Glutamatergic neuron (in vitro differentiated cells): ENCODE measurements at regions not wholly inside any gene's neighbourhood (a gene's known extent, or its start where the extent isn't known, plus 50 kb on each side); places are given as distances from the start of the nearest gene placed in this dataset.
A peak's percentile ranks its signal among the peaks of the same experiment; 100 is the strongest.

ENCODE experiments used
- DNase-seq: peaks from one replicate; pipeline ENCODE4 v3.0.0; 2022
- H3K27ac Mint-ChIP-seq: one replicate; pipeline ENCODE4 v1.8.0; 2020; ENCODE audit warnings: mild to moderate bottlenecking, mixed read lengths, inconsistent platforms; ENCODE audit not compliant: unreplicated experiment
- H3K27me3 Mint-ChIP-seq: one replicate; pipeline ENCODE4 v1.8.0; 2020; ENCODE audit warnings: mild to moderate bottlenecking, moderate library complexity, mixed read lengths, inconsistent platforms; ENCODE audit not compliant: unreplicated experiment
- H3K36me3 Mint-ChIP-seq: one replicate; pipeline ENCODE4 v1.8.0; 2020; ENCODE audit warnings: mild to moderate bottlenecking, mixed read lengths, inconsistent platforms; ENCODE audit not compliant: unreplicated experiment
- H3K4me1 Mint-ChIP-seq: one replicate; pipeline ENCODE4 v1.8.0; 2020; ENCODE audit warnings: mild to moderate bottlenecking, low read depth, mixed read lengths, inconsistent platforms; ENCODE audit not compliant: unreplicated experiment
- H3K4me3 Mint-ChIP-seq: one replicate; pipeline ENCODE4 v1.8.0; 2020; ENCODE audit warnings: mild to moderate bottlenecking, mixed read lengths, inconsistent platforms; ENCODE audit not compliant: unreplicated experiment
- H3K9me3 Mint-ChIP-seq: one replicate; pipeline ENCODE4 v1.8.0; 2020; ENCODE audit warnings: mild to moderate bottlenecking, moderate library complexity, mixed read lengths, inconsistent platforms; ENCODE audit not compliant: unreplicated experiment
- TF ChIP-seq, protein P1 (sequence below): fragments of 200-600 bp; sonication (generic); IDR thresholded peaks from one replicate; pipeline ENCODE4 v1.5.0; 2021; ENCODE audit not compliant: partially characterized antibody, unreplicated experiment

DNA sequence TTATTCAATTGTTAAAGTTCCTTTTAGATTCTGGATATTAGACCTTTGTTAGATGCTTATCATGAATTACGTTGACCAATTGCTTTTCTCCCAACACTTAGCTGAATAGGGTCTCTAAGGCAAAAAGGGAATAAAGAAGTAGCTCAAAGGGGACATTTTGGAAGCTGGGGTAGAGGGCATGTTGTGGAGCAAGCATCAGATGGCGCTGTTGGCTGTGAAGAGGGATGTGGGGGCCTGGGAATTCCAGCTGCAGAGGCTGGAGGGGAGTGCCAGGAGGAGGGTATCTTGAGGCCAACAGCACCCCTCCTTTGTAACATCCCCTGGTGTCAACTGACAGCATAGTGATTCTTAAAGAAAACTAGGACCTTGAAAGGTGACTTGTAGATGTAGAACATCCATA, 198.2 kb downstream of the ADCYAP1 start:
- Mint-ChIP-seq H3K4me1 (peaks cover 10% of the 10 kb centered on the region), H3K4me3 (peak overlapping the region; percentile 43), H3K27me3 (no peaks in the 10 kb centered on the region), H3K36me3 (peaks cover 1% of the 10 kb centered on the region), H3K9me3 (peaks cover 3% of the 10 kb centered on the region), H3K27ac (no peak overlapping the region)
- DNase-seq: no peak
- TF ChIP-seq, protein P1, sequence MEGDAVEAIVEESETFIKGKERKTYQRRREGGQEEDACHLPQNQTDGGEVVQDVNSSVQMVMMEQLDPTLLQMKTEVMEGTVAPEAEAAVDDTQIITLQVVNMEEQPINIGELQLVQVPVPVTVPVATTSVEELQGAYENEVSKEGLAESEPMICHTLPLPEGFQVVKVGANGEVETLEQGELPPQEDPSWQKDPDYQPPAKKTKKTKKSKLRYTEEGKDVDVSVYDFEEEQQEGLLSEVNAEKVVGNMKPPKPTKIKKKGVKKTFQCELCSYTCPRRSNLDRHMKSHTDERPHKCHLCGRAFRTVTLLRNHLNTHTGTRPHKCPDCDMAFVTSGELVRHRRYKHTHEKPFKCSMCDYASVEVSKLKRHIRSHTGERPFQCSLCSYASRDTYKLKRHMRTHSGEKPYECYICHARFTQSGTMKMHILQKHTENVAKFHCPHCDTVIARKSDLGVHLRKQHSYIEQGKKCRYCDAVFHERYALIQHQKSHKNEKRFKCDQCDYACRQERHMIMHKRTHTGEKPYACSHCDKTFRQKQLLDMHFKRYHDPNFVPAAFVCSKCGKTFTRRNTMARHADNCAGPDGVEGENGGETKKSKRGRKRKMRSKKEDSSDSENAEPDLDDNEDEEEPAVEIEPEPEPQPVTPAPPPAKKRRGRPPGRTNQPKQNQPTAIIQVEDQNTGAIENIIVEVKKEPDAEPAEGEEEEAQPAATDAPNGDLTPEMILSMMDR: no peak

DNA sequence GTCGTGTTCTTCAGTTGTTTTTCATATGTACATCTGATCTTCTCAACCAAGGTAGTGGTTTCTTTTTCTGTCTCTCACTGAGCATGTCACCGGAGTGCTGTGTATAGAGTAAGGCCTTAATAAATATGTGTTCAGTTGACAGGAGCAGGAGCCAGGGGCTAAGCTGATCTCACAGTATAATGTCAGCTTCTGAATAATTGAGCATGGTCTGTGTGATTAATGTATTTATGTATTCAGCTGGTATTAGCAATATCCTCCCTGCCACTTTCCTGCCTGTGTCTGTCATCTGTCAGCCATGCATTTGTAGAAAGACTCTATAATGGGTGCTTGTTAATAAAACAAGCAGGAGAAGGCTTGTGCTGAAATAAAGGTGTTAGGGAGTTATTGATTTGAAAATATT, 198.9 kb downstream of the ADCYAP1 start:
- TF ChIP-seq, protein P1: no peak
- Mint-ChIP-seq H3K4me1 (peaks cover 10% of the 10 kb centered on the region), H3K4me3 (no peak overlapping the region), H3K27me3 (no peaks in the 10 kb centered on the region), H3K9me3 (peaks cover 3% of the 10 kb centered on the region), H3K27ac (no peak overlapping the region), H3K36me3 (no peaks in the 10 kb centered on the region)
- no peak for DNase-seq

DNA sequence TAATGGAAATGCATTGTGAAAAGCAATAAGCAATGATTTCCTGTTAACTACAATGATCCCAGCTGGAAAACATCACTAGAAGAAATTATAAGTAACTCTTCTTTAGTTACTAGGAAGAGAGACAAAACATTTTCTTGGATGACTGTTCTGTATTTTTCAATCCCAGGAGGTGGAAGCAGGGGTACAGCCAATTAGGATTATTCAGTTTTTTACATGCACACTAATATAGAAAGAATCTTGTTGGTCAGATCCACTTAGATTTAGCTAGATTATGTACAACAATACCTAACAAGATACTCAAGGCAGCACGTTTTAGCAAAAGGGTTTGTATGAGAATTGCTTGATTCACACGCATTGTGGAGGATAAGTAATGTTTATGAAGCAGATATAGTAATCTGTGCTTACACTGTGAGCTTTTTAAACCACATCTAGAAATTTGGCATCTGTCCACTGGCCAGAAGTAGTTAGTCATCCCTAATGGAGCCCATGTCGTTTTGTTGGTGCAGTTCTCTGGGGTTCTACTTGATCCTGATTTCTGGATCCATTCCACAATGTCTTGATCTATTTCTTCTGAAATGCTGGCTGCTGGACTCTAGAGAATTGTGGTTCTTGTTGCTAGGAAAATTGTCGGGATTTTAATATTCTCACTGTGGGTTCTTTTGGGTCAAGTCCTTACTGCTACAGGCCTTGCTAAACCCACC, 199.7 kb downstream of the ADCYAP1 start:
- Mint-ChIP-seq H3K4me3 (no peak overlapping the region), H3K9me3 (peaks cover under 1% of the 10 kb centered on the region), H3K27me3 (no peaks in the 10 kb centered on the region), H3K27ac (no peak overlapping the region), H3K36me3 (no peaks in the 10 kb centered on the region), H3K4me1 (peaks cover 10% of the 10 kb centered on the region)
- no peak for DNase-seq
- TF ChIP-seq, protein P1: no peak

DNA sequence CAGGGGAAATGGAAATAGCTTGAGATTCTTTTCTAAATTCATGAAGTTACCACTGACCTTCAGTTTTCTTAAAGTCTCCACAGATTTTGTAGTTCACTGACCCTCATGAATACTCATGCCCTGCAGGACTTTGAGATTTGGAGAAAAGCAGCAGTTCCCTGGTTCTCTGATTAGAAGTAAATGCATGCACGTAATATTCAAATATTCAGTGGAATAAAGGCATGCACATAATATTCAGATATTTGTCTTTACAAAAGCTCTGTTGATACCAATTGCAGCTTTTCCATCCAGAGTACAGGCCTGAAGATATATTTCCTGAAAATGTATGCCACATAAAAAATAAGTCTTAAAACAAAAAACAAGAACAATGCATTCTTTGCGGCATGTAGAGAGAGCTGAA, 219.8 kb downstream of the ADCYAP1 start:
- Mint-ChIP-seq H3K9me3 (no peaks in the 10 kb centered on the region), H3K4me1 (peaks cover 3% of the 10 kb centered on the region), H3K27me3 (no peaks in the 10 kb centered on the region), H3K4me3 (no peak overlapping the region), H3K36me3 (no peaks in the 10 kb centered on the region), H3K27ac (no peak overlapping the region)
- DNase-seq: no peak
- TF ChIP-seq, protein P1: no peak

DNA sequence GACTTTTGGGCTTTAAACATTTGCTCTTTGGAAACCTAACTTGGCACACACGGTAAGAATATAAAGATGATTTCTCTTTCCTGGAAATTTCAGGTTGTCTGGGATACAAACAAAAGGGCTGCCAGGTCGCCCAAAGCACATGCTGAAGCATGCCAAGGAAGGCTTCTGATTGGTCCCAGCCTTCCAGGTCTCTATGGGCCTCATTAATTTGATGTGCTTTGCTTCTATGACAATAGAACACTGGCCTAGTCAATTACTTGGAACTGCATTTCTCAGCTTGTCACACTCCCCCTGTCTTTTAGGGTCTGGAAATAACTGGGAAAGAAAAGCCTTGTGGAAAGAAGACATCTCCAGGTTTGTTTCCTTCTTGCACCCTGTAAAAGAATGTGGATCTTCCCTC, 228.9 kb downstream of the ADCYAP1 start:
- Mint-ChIP-seq H3K4me3 (no peak overlapping the region), H3K4me1 (no peaks in the 10 kb centered on the region), H3K36me3 (no peaks in the 10 kb centered on the region), H3K9me3 (no peaks in the 10 kb centered on the region), H3K27ac (no peak overlapping the region), H3K27me3 (no peaks in the 10 kb centered on the region)
- TF ChIP-seq, protein P1: no peak
- DNase-seq: no peak
